PC-9 (cell line): ENCODE measurements at regions not wholly inside any gene's neighbourhood (a gene's known extent, or its start where the extent isn't known, plus 50 kb on each side); places are given as distances from the start of the nearest gene placed in this dataset.

Experiments
- BruUV-seq: library from RNA; stranded (reverse); fragments of 400-500 nt; replicated peaks from 2 replicates; lab custom pipeline; 2021; lab: Mats Ljungman, UMichigan
- CTCF ChIA-PET: fragments of 300-600 bp; sonication (Branson Sonifier 250); formaldehyde crosslinking; loops from one replicate; lab custom pipeline; 2022; ENCODE audit warnings: antibody characterized with exemption; lab: Charles Lee
- POLR2A ChIA-PET: fragments of 300-600 bp; sonication (Branson Sonifier 250); formaldehyde crosslinking; loops from one replicate; lab custom pipeline; 2022; ENCODE audit warnings: antibody characterized with exemption; ENCODE audit not compliant: unreplicated experiment; lab: Charles Lee
- DNase-seq, 2 experiments: peaks; one replicate each; pipeline versions ENCODE4 v3.0.0 to v3.0.0-alpha.2; 2015 to 2022; ENCODE audit warnings: mixed read lengths in 1 of 2
- H2AFZ ChIP-seq: fragments of 200-600 bp; sonication (generic); 2 replicates; pipeline ENCODE4 v1.8.1; 2017; ENCODE audit warnings: antibody characterized with exemption
- H3F3A ChIP-seq: fragments of 200-600 bp; sonication (generic); 2 replicates; pipeline ENCODE4 v1.8.1; 2017; ENCODE audit warnings: antibody characterized with exemption, mild to moderate bottlenecking, low read depth; ENCODE audit not compliant: insufficient read depth
- H3K27ac ChIP-seq: fragments of 200-600 bp; sonication (generic); 2 replicates; pipeline ENCODE4 v1.6.1; 2016; ENCODE audit warnings: mixed run types
- H3K27me3 ChIP-seq: fragments of 200-600 bp; sonication (generic); 2 replicates; pipeline ENCODE4 v1.6.1; 2016; ENCODE audit warnings: low read depth, mixed run types; ENCODE audit not compliant: insufficient read depth
- H3K36me3 ChIP-seq: fragments of 200-600 bp; sonication (generic); 2 replicates; pipeline ENCODE4 v1.6.1; 2016; ENCODE audit warnings: low read depth, mixed run types
- H3K4me1 ChIP-seq: fragments of 200-600 bp; sonication (generic); replicated peaks from 2 replicates; pipeline ENCODE4 v1.6.1; 2016; ENCODE audit warnings: mixed run types; ENCODE audit not compliant: insufficient read depth
- H3K4me2 ChIP-seq: fragments of 200-600 bp; sonication (generic); 2 replicates; pipeline ENCODE4 v1.6.1; 2017; ENCODE audit warnings: mixed run types
- H3K4me3 ChIP-seq: fragments of 200-600 bp; sonication (generic); 2 replicates; pipeline ENCODE4 v1.6.1; 2016; ENCODE audit warnings: mixed run types
- H3K79me2 ChIP-seq: fragments of 200-600 bp; sonication (generic); 2 replicates; pipeline ENCODE4 v1.6.1; 2017; ENCODE audit warnings: low read depth, mixed run types
- H3K9me2 ChIP-seq: fragments of 200-600 bp; sonication (generic); 2 replicates; pipeline ENCODE4 v1.8.1; 2017; ENCODE audit warnings: mild to moderate bottlenecking; ENCODE audit not compliant: insufficient read depth
- H3K9me3 ChIP-seq: fragments of 200-600 bp; sonication (generic); 2 replicates; pipeline ENCODE4 v1.8.1; 2016; ENCODE audit warnings: low read depth; ENCODE audit not compliant: insufficient read depth
- H4K20me1 ChIP-seq: fragments of 200-600 bp; sonication (generic); 2 replicates; pipeline ENCODE4 v1.8.1; 2017; ENCODE audit not compliant: insufficient read depth
- EZH2 ChIP-seq: fragments of 200-600 bp; sonication (generic); IDR thresholded peaks from 2 replicates; pipeline ENCODE4 v1.8.0; 2017; ENCODE audit warnings: antibody characterized with exemption, low read depth
- intact Hi-C: fragments of 100-400 bp; cut with micrococcal nuclease; formaldehyde crosslinking; loops from one replicate; pipeline ENCODE4 v1.10.0; 2022; ENCODE audit not compliant: unreplicated experiment
- TF ChIP-seq, protein P1 (sequence below): fragments of 200-600 bp; sonication (generic); conservative IDR thresholded peaks from 2 replicates; pipeline ENCODE4 v1.6.1; 2017; ENCODE audit warnings: mixed run types, antibody characterized with exemption, mild to moderate bottlenecking, moderate library complexity

GRCh38 chr5:175353926-175354325 is 90.1 kb downstream of the DRD1 start:
- no TSS peak for BruUV-seq
- Histone ChIP-seq H3K79me2 (no peaks in the 10 kb centered on the region), H3K27ac (no peak overlapping the region), H4K20me1 (no peaks in the 10 kb centered on the region; the same call in 1 of the 2 replicates), H3K4me2 (no peak overlapping the region), H3K4me3 (no peak overlapping the region), H3K9me3 (no peaks in the 10 kb centered on the region), H3K4me1 (no peaks in the 10 kb centered on the region), H3K27me3 (peaks cover 46% of the 10 kb centered on the region; the same call in 1 of the 2 replicates), H3F3A (no peaks in the 10 kb centered on the region), H3K36me3 (no peaks in the 10 kb centered on the region), H2AFZ (no peak overlapping the region), H3K9me2 (no peaks in the 10 kb centered on the region)
- DNase-seq, result no peak
- TF ChIP-seq EZH2, result no peak
- TF ChIP-seq, protein P1, sequence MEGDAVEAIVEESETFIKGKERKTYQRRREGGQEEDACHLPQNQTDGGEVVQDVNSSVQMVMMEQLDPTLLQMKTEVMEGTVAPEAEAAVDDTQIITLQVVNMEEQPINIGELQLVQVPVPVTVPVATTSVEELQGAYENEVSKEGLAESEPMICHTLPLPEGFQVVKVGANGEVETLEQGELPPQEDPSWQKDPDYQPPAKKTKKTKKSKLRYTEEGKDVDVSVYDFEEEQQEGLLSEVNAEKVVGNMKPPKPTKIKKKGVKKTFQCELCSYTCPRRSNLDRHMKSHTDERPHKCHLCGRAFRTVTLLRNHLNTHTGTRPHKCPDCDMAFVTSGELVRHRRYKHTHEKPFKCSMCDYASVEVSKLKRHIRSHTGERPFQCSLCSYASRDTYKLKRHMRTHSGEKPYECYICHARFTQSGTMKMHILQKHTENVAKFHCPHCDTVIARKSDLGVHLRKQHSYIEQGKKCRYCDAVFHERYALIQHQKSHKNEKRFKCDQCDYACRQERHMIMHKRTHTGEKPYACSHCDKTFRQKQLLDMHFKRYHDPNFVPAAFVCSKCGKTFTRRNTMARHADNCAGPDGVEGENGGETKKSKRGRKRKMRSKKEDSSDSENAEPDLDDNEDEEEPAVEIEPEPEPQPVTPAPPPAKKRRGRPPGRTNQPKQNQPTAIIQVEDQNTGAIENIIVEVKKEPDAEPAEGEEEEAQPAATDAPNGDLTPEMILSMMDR, result no peak
- intact Hi-C loops, result no loop called here
- POLR2A ChIA-PET, result no interaction called here
- CTCF ChIA-PET, result no interaction called here

GRCh38 chr5:175351897-175352590 is 91.9 kb downstream of the DRD1 start:
- no peak for TF ChIP-seq EZH2
- TF ChIP-seq, protein P1, result no peak
- intact Hi-C loops, result no loop called here
- H3K4me2 ChIP-seq, result no peak overlapping the region

DNA sequence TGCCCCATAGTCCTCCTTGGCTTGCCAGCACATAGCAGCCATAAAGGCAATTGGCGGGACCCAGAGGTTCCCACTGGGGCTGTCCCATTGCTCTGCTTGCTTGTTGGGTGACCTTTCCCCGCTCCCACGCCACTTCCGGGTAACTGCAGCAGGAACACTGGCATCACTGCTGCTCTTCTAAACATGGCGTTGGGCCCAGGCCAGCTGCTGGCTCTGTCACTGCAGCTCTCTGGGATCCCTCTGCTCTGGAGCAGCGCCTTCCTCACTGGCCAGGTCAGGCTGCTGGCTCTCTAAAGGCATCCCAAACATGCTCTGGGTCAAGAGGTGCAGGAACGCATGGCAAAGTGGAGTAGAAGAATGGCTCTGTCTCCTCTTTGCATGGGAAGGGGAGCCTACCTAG is 92.9 kb downstream of the DRD1 start:
- Histone ChIP-seq H3K9me2 (no peaks in the 10 kb centered on the region), H2AFZ (no peak overlapping the region), H3K27me3 (peaks cover 29% of the 10 kb centered on the region; the same call in 1 of the 2 replicates), H4K20me1 (no peaks in the 10 kb centered on the region; the same call in 1 of the 2 replicates), H3K4me3 (no peak overlapping the region), H3K79me2 (no peaks in the 10 kb centered on the region), H3K36me3 (no peaks in the 10 kb centered on the region), H3K4me2 (no peak overlapping the region), H3K4me1 (no peaks in the 10 kb centered on the region), H3F3A (no peaks in the 10 kb centered on the region), H3K27ac (no peak overlapping the region), H3K9me3 (no peaks in the 10 kb centered on the region)
- intact Hi-C loops, result no loop called here
- no TSS peak for BruUV-seq
- ChIA-PET CTCF (no interaction called here), POLR2A (no interaction called here)
- DNase-seq, result no peak
- no peak for TF ChIP-seq EZH2
- TF ChIP-seq, protein P1, result no peak

More at GRCh38 chr5:175351897-175352590, 91.9 kb downstream of the DRD1 start:
- no peak for DNase-seq
- Histone ChIP-seq H3K79me2 (no peaks in the 10 kb centered on the region), H3K27ac (no peak overlapping the region), H3K36me3 (no peaks in the 10 kb centered on the region), H3K4me3 (no peak overlapping the region), H3K4me1 (no peaks in the 10 kb centered on the region), H3K9me3 (no peaks in the 10 kb centered on the region), H2AFZ (no peak overlapping the region), H3K9me2 (no peaks in the 10 kb centered on the region), H3K27me3 (peaks cover 38% of the 10 kb centered on the region; the same call in 1 of the 2 replicates), H3F3A (no peaks in the 10 kb centered on the region), H4K20me1 (no peaks in the 10 kb centered on the region; the same call in 1 of the 2 replicates)
- BruUV-seq, result no TSS peak
- ChIA-PET CTCF (no interaction called here), POLR2A (no interaction called here)
